HEK293 (cell line): ENCODE measurements at regions not wholly inside any gene's neighbourhood (a gene's known extent, or its start where the extent isn't known, plus 50 kb on each side); places are given as distances from the start of the nearest gene placed in this dataset.

Source experiments
- CTCF ChIA-PET: fragments of 350-600 bp; formaldehyde crosslinking; extraction: SDS; loops from one replicate; lab custom pipeline; 2021; ENCODE audit warnings: antibody characterized with exemption; lab: Yijun Ruan, JAX
- POLR2A ChIA-PET: fragments of 300-600 bp; formaldehyde crosslinking; extraction: SDS; loops from one replicate; lab custom pipeline; 2020; ENCODE audit warnings: antibody characterized with exemption, inconsistent platforms; lab: Yijun Ruan, JAX
- H3K27ac ChIP-seq: fragments of 200-500 bp; sonication (Bioruptor generic); 2 replicates; pipeline ENCODE4 v1.5.1; 2014; ENCODE audit warnings: low read depth, low read length, control low read depth, inconsistent platforms; ENCODE audit errors: extremely low read depth
- H3K36me3 ChIP-seq, 2 experiments: fragments of 200-500 bp in 1 of 2; sonication (Bioruptor generic) in 1 of 2; 1 replicate in 1 of 2; 2 replicates in 1 of 2; pipeline ENCODE4 v1.5.1; 2014 to 2017; ENCODE audit warnings: inconsistent platforms in 2 of 2, low read length in 2 of 2; ENCODE audit not compliant: control insufficient read depth in 2 of 2, insufficient read depth in 1 of 2
- H3K4me1 ChIP-seq: fragments of 200-500 bp; sonication (Bioruptor generic); 2 replicates; pipeline ENCODE4 v1.5.1; 2014; ENCODE audit warnings: mild to moderate bottlenecking, low read length, inconsistent platforms; ENCODE audit not compliant: control insufficient read depth, insufficient read depth
- H3K4me3 ChIP-seq: 2 replicates; pipeline ENCODE4 v1.5.1; 2011; ENCODE audit warnings: low read depth, mild to moderate bottlenecking, control low read depth, low read length, moderate library complexity
- H3K9me3 ChIP-seq: fragments of 200-500 bp; sonication (Bioruptor generic); 2 replicates; pipeline ENCODE4 v1.5.1; 2014; ENCODE audit warnings: low read depth, low read length, inconsistent platforms; ENCODE audit not compliant: control insufficient read depth, insufficient read depth
- FEZF1 ChIP-seq: fragments of 450-650 bp; formaldehyde crosslinking; IDR thresholded peaks from 2 replicates; pipeline ENCODE4 v1.5.1; 2016; ENCODE audit warnings: missing biosample characterization, missing genetic modification characterization
- GLIS1 ChIP-seq: fragments of 450-650 bp; formaldehyde crosslinking; IDR thresholded peaks from 2 replicates; pipeline ENCODE4 v1.5.1; 2016; ENCODE audit warnings: missing biosample characterization, missing genetic modification characterization
- GLIS2 ChIP-seq: fragments of 450-650 bp; formaldehyde crosslinking; IDR thresholded peaks from 2 replicates; pipeline ENCODE4 v1.5.1; 2016; ENCODE audit warnings: missing biosample characterization, missing genetic modification characterization
- KLF1 ChIP-seq: fragments of 450-650 bp; formaldehyde crosslinking; IDR thresholded peaks from 2 replicates; pipeline ENCODE4 v1.5.1; 2016; ENCODE audit warnings: missing biosample characterization, missing genetic modification characterization
- KLF16 ChIP-seq: fragments of 450-650 bp; formaldehyde crosslinking; IDR thresholded peaks from 2 replicates; pipeline ENCODE4 v1.5.1; 2017; ENCODE audit warnings: missing biosample characterization, missing genetic modification characterization
- OSR2 ChIP-seq: fragments of 450-650 bp; formaldehyde crosslinking; IDR thresholded peaks from 2 replicates; pipeline ENCODE4 v1.5.1; 2016; ENCODE audit warnings: missing biosample characterization, missing genetic modification characterization
- PRDM4 ChIP-seq: fragments of 450-650 bp; formaldehyde crosslinking; IDR thresholded peaks from 2 replicates; pipeline ENCODE4 v1.5.1; 2017; ENCODE audit warnings: missing biosample characterization, missing genetic modification characterization
- REPIN1 ChIP-seq: fragments of 450-650 bp; formaldehyde crosslinking; IDR thresholded peaks from 2 replicates; pipeline ENCODE4 v1.5.1; 2017; ENCODE audit warnings: missing biosample characterization, missing genetic modification characterization, low read depth
- ZBTB1 ChIP-seq: fragments of 450-650 bp; formaldehyde crosslinking; IDR thresholded peaks from 2 replicates; pipeline ENCODE4 v1.5.1; 2016; ENCODE audit warnings: missing biosample characterization, missing genetic modification characterization
- ZBTB20 ChIP-seq: fragments of 450-650 bp; formaldehyde crosslinking; IDR thresholded peaks from 2 replicates; pipeline ENCODE4 v1.5.1; 2016; ENCODE audit warnings: missing biosample characterization, missing genetic modification characterization
- ZBTB8A ChIP-seq: fragments of 450-650 bp; formaldehyde crosslinking; IDR thresholded peaks from 2 replicates; pipeline ENCODE4 v1.5.1; 2016; ENCODE audit warnings: missing biosample characterization, missing genetic modification characterization
- ZIC2 ChIP-seq: fragments of 450-650 bp; formaldehyde crosslinking; IDR thresholded peaks from 2 replicates; pipeline ENCODE4 v1.5.1; 2016; ENCODE audit warnings: missing biosample characterization, missing genetic modification characterization
- ZNF121 ChIP-seq: fragments of 450-650 bp; formaldehyde crosslinking; IDR thresholded peaks from 2 replicates; pipeline ENCODE4 v1.5.1; 2016; ENCODE audit warnings: missing biosample characterization, missing genetic modification characterization
- ZNF132 ChIP-seq: fragments of 450-650 bp; formaldehyde crosslinking; IDR thresholded peaks from 2 replicates; pipeline ENCODE4 v1.5.1; 2017; ENCODE audit warnings: missing biosample characterization, missing genetic modification characterization, borderline replicate concordance
- ZNF155 ChIP-seq: fragments of 450-650 bp; formaldehyde crosslinking; IDR thresholded peaks from 2 replicates; pipeline ENCODE4 v1.5.1; 2016; ENCODE audit warnings: missing biosample characterization, missing genetic modification characterization
- ZNF157 ChIP-seq: fragments of 450-650 bp; formaldehyde crosslinking; IDR thresholded peaks from 2 replicates; pipeline ENCODE4 v1.5.1; 2016; ENCODE audit warnings: missing biosample characterization, missing genetic modification characterization
- ZNF23 ChIP-seq: fragments of 450-650 bp; formaldehyde crosslinking; IDR thresholded peaks from 2 replicates; pipeline ENCODE4 v1.5.1; 2016; ENCODE audit warnings: missing biosample characterization, missing genetic modification characterization, borderline replicate concordance
- ZNF274 ChIP-seq, 2 experiments: fragments of 200-500 bp in 1 of 2; fragments of 450-650 bp in 1 of 2; sonication (Bioruptor generic) in 1 of 2; formaldehyde crosslinking in 1 of 2; IDR thresholded peaks; 2 replicates each; pipeline versions ENCODE4 v1.5.1 to v1.6.1; 2014 to 2016; ENCODE audit warnings: borderline replicate concordance in 1 of 2, inconsistent platforms in 1 of 2, low read length in 1 of 2, missing biosample characterization in 1 of 2, missing genetic modification characterization in 1 of 2
- ZNF37A ChIP-seq: fragments of 450-650 bp; IDR thresholded peaks from 2 replicates; pipeline ENCODE4 v1.5.1; 2018; ENCODE audit warnings: missing biosample characterization, missing genetic modification characterization
- ZNF398 ChIP-seq: fragments of 450-650 bp; formaldehyde crosslinking; IDR thresholded peaks from 2 replicates; pipeline ENCODE4 v1.5.1; 2017; ENCODE audit warnings: missing biosample characterization, missing genetic modification characterization
- ZNF433 ChIP-seq: fragments of 450-650 bp; formaldehyde crosslinking; IDR thresholded peaks from 2 replicates; pipeline ENCODE4 v1.5.1; 2016; ENCODE audit warnings: missing biosample characterization, missing genetic modification characterization, low read depth
- ZNF473 ChIP-seq: fragments of 450-650 bp; formaldehyde crosslinking; IDR thresholded peaks from 2 replicates; pipeline ENCODE4 v1.5.1; 2017; ENCODE audit warnings: missing biosample characterization, missing genetic modification characterization
- ZNF560 ChIP-seq: fragments of 450-650 bp; formaldehyde crosslinking; IDR thresholded peaks from 2 replicates; pipeline ENCODE4 v1.5.1; 2017; ENCODE audit warnings: missing biosample characterization, missing genetic modification characterization, borderline replicate concordance
- ZNF768 ChIP-seq: fragments of 450-650 bp; formaldehyde crosslinking; IDR thresholded peaks from 2 replicates; pipeline ENCODE4 v1.5.1; 2018; ENCODE audit warnings: missing biosample characterization, mild to moderate bottlenecking, missing genetic modification characterization
- ZNF777 ChIP-seq: fragments of 450-650 bp; formaldehyde crosslinking; IDR thresholded peaks from 2 replicates; pipeline ENCODE4 v1.5.1; 2017; ENCODE audit warnings: missing biosample characterization, missing genetic modification characterization, borderline replicate concordance
- ZNF830 ChIP-seq: fragments of 450-650 bp; IDR thresholded peaks from 2 replicates; pipeline ENCODE4 v1.5.0; 2018; ENCODE audit warnings: missing biosample characterization, missing genetic modification characterization, low read depth, mild to moderate bottlenecking, moderate library complexity
- ZSCAN16 ChIP-seq: fragments of 450-650 bp; formaldehyde crosslinking; IDR thresholded peaks from 2 replicates; pipeline ENCODE4 v1.5.1; 2016; ENCODE audit warnings: missing biosample characterization, missing genetic modification characterization
- ZXDB ChIP-seq: fragments of 450-650 bp; formaldehyde crosslinking; IDR thresholded peaks from 2 replicates; pipeline ENCODE4 v1.5.1; 2016; ENCODE audit warnings: missing biosample characterization, missing genetic modification characterization
- TF ChIP-seq, protein P1 (sequence below): fragments of 450-650 bp; formaldehyde crosslinking; IDR thresholded peaks from 2 replicates; pipeline ENCODE4 v1.5.1; 2016; ENCODE audit warnings: missing biosample characterization, missing genetic modification characterization

DNA sequence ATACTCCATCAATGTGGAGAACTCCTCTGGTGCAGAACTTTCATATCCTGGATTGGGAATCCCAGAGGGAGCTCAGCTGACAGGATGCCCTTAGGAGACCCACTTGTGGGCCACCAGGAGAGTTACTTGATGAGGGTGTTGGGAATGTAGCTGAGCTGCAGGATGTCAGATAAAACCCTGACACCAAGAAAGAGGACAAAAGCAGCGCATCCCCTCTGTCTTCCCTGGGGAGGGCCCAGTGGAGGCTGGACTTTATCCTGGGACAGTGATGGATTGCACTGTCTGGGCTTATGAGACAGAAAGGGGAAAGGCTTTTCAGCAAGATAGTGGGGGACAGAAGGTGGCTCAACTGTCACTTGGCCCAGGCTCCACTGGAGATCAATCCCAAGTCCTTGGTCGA, 88.1 kb upstream of the BCAR3 start:
- H3K36me3 ChIP-seq: no peaks in the 10 kb centered on the region
- TF ChIP-seq ZNF768 (no peak), ZNF132 (tag by site-specific recombination) (no peak), ZIC2 (tag by site-specific recombination) (peak; percentile 74), ZNF433 (no peak), GLIS1 (tag by site-specific recombination) (peak; percentile 55), ZNF157 (tag by site-specific recombination) (no peak)
- TF ChIP-seq, protein P1, sequence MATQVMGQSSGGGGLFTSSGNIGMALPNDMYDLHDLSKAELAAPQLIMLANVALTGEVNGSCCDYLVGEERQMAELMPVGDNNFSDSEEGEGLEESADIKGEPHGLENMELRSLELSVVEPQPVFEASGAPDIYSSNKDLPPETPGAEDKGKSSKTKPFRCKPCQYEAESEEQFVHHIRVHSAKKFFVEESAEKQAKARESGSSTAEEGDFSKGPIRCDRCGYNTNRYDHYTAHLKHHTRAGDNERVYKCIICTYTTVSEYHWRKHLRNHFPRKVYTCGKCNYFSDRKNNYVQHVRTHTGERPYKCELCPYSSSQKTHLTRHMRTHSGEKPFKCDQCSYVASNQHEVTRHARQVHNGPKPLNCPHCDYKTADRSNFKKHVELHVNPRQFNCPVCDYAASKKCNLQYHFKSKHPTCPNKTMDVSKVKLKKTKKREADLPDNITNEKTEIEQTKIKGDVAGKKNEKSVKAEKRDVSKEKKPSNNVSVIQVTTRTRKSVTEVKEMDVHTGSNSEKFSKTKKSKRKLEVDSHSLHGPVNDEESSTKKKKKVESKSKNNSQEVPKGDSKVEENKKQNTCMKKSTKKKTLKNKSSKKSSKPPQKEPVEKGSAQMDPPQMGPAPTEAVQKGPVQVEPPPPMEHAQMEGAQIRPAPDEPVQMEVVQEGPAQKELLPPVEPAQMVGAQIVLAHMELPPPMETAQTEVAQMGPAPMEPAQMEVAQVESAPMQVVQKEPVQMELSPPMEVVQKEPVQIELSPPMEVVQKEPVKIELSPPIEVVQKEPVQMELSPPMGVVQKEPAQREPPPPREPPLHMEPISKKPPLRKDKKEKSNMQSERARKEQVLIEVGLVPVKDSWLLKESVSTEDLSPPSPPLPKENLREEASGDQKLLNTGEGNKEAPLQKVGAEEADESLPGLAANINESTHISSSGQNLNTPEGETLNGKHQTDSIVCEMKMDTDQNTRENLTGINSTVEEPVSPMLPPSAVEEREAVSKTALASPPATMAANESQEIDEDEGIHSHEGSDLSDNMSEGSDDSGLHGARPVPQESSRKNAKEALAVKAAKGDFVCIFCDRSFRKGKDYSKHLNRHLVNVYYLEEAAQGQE (tag by site-specific recombination): no peak
- no peak overlapping the region for H3K4me3 ChIP-seq
- ChIA-PET POLR2A (no interaction called here), CTCF (interaction anchor here (1.1 to 2.1 kb wide), 2 partner anchors 11 to 44 kb away, joined by 3 to 8 read pairs; no protein-coding TSS in a partner anchor)
- peaks cover 11% of the 10 kb centered on the region for H3K4me1 ChIP-seq
- no peaks in the 10 kb centered on the region for H3K9me3 ChIP-seq
- H3K27ac ChIP-seq: no peak overlapping the region

DNA sequence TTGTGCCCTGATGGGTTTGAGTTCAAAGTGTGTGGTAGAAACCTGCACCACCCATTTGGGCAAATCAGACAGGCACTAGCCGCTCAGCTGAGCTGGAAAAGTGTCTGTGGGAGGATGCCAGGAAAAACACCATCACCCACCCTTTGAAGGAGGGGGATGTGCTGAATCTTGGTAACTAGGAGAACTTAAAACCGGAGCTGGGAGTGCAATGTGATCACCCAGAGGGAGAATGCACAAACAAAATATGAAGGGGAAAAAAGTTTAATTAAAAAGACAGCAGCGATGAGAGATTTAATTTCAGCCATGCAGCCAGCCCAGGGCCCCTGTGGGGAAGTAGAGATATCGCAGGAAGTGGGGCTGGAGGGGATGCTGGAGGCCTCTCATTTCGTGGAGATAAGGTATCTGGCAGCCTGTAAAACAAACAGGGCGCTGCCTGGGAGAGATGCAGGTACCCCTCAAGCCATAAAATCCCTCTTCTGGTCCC, 86.8 kb upstream of the BCAR3 start:
- no peak overlapping the region for H3K4me3 ChIP-seq
- ChIA-PET CTCF (interaction anchor here (0.7 kb wide), 1 partner anchor 295 kb away, joined by 3 read pairs; no protein-coding TSS in a partner anchor), POLR2A (interaction anchor here (1.2 kb wide), 1 partner anchor 11 kb away, joined by 3 read pairs; no protein-coding TSS in a partner anchor)
- peaks cover 11% of the 10 kb centered on the region for H3K4me1 ChIP-seq
- peak overlapping the region; percentile 44; the same call in 1 of the 2 replicates for H3K27ac ChIP-seq
- H3K9me3 ChIP-seq: no peaks in the 10 kb centered on the region
- no peaks in the 10 kb centered on the region for H3K36me3 ChIP-seq
- TF ChIP-seq ZSCAN16 (tag by site-specific recombination) (no peak), ZNF23 (tag by site-specific recombination) (no peak), ZNF560 (tag by site-specific recombination) (no peak), GLIS2 (tag by site-specific recombination) (0 out of 2 replicates have a peak, but pooled peaks have one; percentile 23), ZBTB8A (tag by site-specific recombination) (peak; percentile 60; the same call in 1 of the 2 replicates), FEZF1 (no peak), OSR2 (tag by site-specific recombination) (peak; percentile 41; the same call in 1 of the 2 replicates), ZXDB (tag by site-specific recombination) (peak; percentile 64), ZNF121 (no peak), ZNF777 (no peak), ZNF398 (tag by site-specific recombination) (0 out of 2 replicates have a peak, but pooled peaks have one; percentile 17), ZNF830 (no peak), ZNF155 (tag by site-specific recombination) (no peak), ZNF37A (no peak), KLF1 (tag by site-specific recombination) (peak; percentile 63; the same call in 1 of the 2 replicates), KLF16 (tag by site-specific recombination) (no peak), ZBTB1 (tag by site-specific recombination) (no peak), REPIN1 (tag by site-specific recombination) (no peak), ZNF274 (IDR thresholded peaks at IDR 0.05; ENCODE audit: low read length) (no peak), ZNF274 (tag by site-specific recombination; IDR thresholded peaks at IDR 0.05; ENCODE audit: borderline replicate concordance) (no peak), PRDM4 (tag by site-specific recombination) (peak; percentile 88), ZBTB20 (no peak), ZIC2 (tag by site-specific recombination) (peak; percentile 94), ZNF473 (no peak)
